GM18873 (cell line): ENCODE measurements at regions not wholly inside any gene's neighbourhood (a gene's known extent, or its start where the extent isn't known, plus 50 kb on each side); places are given as distances from the start of the nearest gene placed in this dataset.
"Not testable (repeated sequence)": the region's sequence is repeated elsewhere in the genome, so short reads cannot be mapped to it uniquely, and the experiment has no call there.

Source experiments
- ATAC-seq: cut with Tn5 transposase; IDR thresholded peaks from one replicate; pipeline ENCODE4 v1.9.1; 2021; ENCODE audit warnings: mild to moderate bottlenecking, moderate library complexity, moderate number of reproducible peaks; ENCODE audit not compliant: unreplicated experiment, low FRiP score

- not testable (repeated sequence) for ATAC-seq
Observed at GRCh38 chr10:120047373-120047772, 154.8 kb downstream of the SEC23IP start.

GRCh38 chr10:120047926-120048325 is 155.4 kb downstream of the SEC23IP start:
- ATAC-seq = no peak

GRCh38 chr10:120048391-120048790 is 155.9 kb downstream of the SEC23IP start:
- ATAC-seq = no peak

GRCh38 chr10:120051671-120052070 is 159.1 kb downstream of the SEC23IP start:
- ATAC-seq = no peak

- ATAC-seq = no peak
Observed at GRCh38 chr10:120052964-120053702, 160.6 kb downstream of the SEC23IP start.

- ATAC-seq = not testable (repeated sequence)
Observed at GRCh38 chr10:120059790-120060189, 167.3 kb downstream of the SEC23IP start.

GRCh38 chr10:120067427-120067826 is 174.9 kb downstream of the SEC23IP start:
- no peak for ATAC-seq

- ATAC-seq = no peak
Observed at GRCh38 chr10:120069700-120070099, 177.2 kb downstream of the SEC23IP start.

- ATAC-seq = no peak
Observed at GRCh38 chr10:120075349-120075748, 182.8 kb downstream of the SEC23IP start.

GRCh38 chr10:120076996-120077706 is 184.6 kb downstream of the SEC23IP start:
- ATAC-seq = no peak

- no peak for ATAC-seq
Observed at GRCh38 chr10:120077707-120078492, 185.4 kb downstream of the SEC23IP start.

GRCh38 chr10:120085096-120085796 is 192.7 kb downstream of the SEC23IP start:
- no peak for ATAC-seq

- no peak for ATAC-seq
Observed at GRCh38 chr10:120086066-120086465, 193.5 kb downstream of the SEC23IP start.

GRCh38 chr10:120087109-120087508 is 194.6 kb downstream of the SEC23IP start:
- ATAC-seq = no peak

- ATAC-seq = no peak
Observed at GRCh38 chr10:120095875-120096274, 203.3 kb downstream of the SEC23IP start.

GRCh38 chr10:120097766-120098165 is 205.2 kb downstream of the SEC23IP start:
- no peak for ATAC-seq

GRCh38 chr10:120098232-120098930 is 205.9 kb downstream of the SEC23IP start:
- no peak for ATAC-seq

GRCh38 chr10:120103738-120104560 is 211.4 kb downstream of the SEC23IP start:
- ATAC-seq = no peak

GRCh38 chr10:120105001-120105400 is 212.5 kb downstream of the SEC23IP start:
- ATAC-seq = no peak
